ENCODE measurements at regions not wholly inside any gene's neighbourhood (a gene's known extent, or its start where the extent isn't known, plus 50 kb on each side); places are given as distances from the start of the nearest gene placed in this dataset.
"Not testable (repeated sequence)": the region's sequence is repeated elsewhere in the genome, so short reads cannot be mapped to it uniquely, and the experiment has no call there.

DNA sequence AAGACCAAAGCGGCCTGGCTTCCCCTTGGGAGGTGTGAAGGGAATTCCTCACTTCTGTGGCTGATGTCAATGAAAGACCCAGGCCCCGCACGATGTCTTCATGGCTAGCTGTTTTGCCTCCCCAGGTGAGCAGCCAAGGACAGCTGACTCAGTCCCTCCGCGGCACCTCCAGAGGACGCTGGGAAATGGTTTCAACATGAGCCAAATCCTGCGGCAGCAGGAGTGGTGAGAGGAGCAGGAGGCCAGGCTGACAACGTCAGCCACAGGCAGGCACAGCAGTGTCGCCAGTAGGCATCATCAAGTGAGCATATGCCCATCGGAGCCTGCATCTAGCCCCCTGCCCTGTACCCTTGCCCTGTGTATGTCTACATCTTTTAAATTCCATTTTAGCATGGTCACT lies 156.4 kb upstream of the RAB6C start:
- DNase-seq (ENCODE audit: low read depth): no peak

DNA sequence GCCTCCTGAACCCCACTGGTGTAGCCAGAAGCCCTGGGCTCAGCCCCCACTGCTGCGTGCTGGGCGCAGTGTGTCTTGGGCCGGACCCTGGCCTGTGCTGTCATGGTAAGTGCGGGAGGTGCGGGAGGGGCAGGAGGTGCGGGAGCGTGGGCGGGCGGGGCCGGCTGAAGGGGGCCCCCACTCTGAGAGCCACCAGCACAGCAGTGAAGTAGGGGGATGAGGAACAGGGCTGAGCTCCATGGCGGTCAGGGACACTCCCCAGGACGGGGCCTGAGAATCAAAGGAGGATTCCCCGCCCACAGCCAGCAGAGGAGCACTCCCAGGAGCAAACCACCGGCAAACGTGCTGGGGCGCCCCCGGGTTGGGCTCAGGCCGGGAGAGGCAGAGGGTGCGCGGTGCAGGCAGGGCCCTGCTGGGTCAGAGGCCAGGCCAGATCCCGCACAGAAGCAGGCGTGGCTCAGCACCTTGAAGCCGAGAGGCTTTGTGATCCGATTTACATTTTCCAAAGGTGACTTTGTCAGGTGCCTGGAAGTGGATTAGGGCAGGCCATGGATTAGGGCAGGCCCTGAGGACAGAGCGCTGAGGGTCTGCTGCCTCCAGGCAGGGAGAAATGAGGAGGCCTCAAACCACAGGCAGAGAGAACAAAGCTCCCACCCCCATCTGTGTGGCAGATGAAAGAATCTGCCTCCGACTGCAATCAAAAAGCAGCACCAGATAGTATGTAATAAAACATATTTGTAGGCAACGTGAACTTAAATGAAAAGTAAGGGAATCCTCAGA lies 152.0 kb upstream of the RAB6C start:
- no peak for DNase-seq (ENCODE audit: low read depth)

- DNase-seq (ENCODE audit: low read depth): no peak
These were observed 150.7 kb upstream of the RAB6C start for GRCh38 chr2:129828792-129829191.

DNA sequence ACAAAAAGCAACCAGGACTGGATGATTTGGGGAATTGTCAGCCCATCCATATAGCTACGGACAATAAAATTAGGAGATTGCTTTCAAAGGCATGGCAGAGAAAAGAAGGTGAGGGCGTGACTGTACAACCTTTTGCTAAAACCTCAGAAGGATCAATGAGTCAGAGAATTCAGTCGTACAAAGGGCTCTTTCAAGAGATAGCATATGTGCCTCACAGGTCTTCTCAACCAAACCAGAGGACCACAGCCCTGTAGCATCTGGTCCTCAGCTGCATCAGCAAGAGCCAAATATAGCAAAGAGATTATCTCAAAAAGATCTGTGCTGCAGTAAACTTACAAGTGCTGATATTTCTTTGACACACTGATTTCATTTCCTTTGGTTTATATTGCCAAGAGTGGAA lies 149.9 kb upstream of the RAB6C start:
- no peak for DNase-seq (ENCODE audit: low read depth)

- DNase-seq (ENCODE audit: low read depth): no peak
These were observed 148.4 kb upstream of the RAB6C start for GRCh38 chr2:129831018-129831417.

DNA sequence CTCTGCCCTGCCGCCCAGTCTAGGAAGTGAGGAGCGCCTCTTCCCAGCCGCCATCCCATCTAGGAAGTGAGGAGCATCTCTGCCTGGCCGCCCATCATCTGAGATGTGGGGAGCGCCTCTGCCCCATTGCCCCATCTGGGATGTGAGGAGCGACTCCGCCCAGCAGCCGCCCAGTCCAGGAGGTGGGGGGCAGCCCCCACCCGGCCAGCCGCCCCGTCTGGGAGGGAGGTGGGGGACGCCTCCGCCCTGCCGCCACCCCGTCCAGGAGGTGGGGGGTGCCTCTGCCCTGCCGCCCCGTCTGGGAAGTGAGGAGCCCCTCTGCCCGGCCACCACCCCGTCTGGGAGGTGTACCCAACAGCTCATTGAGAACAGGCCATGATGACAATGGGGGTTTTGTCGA lies 146.0 kb upstream of the RAB6C start:
- DNase-seq (ENCODE audit: low read depth): not testable (repeated sequence)

DNA sequence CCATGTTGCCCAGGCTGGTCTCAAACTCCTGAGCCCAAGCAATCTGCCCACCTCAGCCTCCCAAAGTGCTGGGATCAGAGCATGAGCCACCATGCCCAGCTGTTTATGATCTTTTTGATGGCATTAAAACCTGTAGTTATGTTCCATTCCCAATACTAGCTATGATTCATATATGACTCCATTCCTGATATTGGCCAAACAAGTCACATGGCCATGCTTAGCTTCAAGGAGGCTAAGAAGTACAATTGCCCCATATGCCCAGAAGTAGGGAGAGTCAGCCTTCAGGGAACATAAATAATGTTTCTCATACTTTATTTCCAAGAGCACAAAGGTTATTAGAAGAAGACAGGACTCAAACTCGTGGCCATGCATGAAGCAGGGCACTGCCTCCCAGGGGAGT lies 132.4 kb upstream of the RAB6C start:
- DNase-seq (ENCODE audit: low read depth): no peak

- DNase-seq (ENCODE audit: low read depth): peak; percentile 41
These were observed 129.8 kb upstream of the RAB6C start for GRCh38 chr2:129849559-129850160.

- DNase-seq (ENCODE audit: low read depth): no peak
These were observed 122.3 kb upstream of the RAB6C start for GRCh38 chr2:129857200-129857599.

- DNase-seq (ENCODE audit: low read depth): no peak
These were observed 120.3 kb upstream of the RAB6C start for GRCh38 chr2:129859175-129859574.

GRCh38 chr2:129860088-129860487 lies 119.4 kb upstream of the RAB6C start:
- DNase-seq (ENCODE audit: low read depth): no peak

GRCh38 chr2:129861666-129862288 lies 117.7 kb upstream of the RAB6C start:
- DNase-seq (ENCODE audit: low read depth): no peak

GRCh38 chr2:129862668-129863067 lies 116.8 kb upstream of the RAB6C start:
- DNase-seq (ENCODE audit: low read depth): no peak

DNA sequence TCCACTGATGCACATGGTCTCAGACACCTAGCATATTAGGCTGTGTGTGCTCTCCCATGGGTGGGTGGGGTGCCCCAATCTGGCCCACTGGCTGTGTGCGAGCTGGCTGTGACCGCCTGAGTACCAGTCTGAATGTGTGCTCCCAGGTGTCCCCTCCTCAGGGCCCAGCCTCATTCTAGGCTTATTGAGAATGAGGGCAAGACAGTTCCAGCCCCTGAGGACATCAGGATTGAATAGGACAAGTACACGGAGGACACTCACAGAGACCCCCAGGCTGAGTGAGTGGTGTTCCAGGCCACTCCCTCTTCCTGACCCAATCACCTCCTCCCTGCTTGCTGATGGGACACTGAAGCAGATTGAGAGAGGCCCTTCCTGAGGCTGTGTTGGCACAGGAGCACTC lies 116.1 kb upstream of the RAB6C start:
- no peak for DNase-seq (ENCODE audit: low read depth)

- DNase-seq (ENCODE audit: low read depth): no peak
These were observed 114.7 kb upstream of the RAB6C start for GRCh38 chr2:129864719-129865118.

- no peak for DNase-seq (ENCODE audit: low read depth)
These were observed 113.5 kb upstream of the RAB6C start for GRCh38 chr2:129865976-129866375.

- no peak for DNase-seq (ENCODE audit: low read depth)
These were observed 113.1 kb upstream of the RAB6C start for GRCh38 chr2:129866391-129866790.

DNA sequence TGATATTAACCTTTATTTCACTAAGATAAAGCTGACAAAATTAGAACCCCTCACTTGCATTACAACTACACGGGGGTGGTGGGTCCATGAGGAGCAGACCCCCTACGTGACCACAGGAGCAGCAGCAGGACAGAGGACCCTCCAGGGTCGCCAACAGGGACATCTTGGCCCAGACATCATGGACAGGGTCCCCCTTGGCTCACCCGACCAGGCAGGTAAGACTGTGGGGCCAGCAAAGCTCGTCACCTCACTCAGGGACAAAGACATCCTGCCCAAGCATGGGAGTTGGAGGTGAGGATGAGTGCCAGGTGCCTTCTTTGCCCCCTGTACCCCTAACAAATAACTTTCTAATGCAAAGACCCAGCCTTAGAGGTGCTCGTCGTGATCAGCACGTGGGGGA lies 111.3 kb upstream of the RAB6C start:
- DNase-seq (ENCODE audit: low read depth): no peak

DNA sequence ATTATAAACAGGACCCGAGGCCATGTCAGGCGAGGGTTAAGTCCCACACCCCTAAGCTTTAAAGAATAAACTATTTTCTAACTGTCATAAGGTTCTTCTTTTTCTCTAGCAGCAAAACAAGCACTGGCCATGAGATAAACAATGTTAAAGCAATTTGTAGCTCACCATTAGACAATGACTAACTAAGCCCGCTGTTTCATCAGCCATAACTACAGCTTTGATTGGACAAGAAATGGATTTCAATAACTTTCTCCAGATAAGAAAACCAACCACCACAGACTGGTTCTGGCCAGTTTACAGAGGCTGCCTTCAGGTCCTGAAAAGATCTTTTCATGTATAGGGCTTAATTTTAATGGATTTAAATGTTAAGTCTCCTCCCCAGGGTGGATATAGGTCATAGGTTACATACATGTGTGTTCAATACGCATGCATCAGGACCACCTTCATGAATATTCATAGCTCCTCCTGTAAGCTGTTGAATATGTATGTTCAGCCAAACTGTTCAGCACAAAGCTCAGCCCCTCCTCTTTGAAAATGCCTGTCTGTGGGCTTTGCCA lies 108.7 kb upstream of the RAB6C start:
- DNase-seq (ENCODE audit: low read depth): no peak

GRCh38 chr2:129872446-129872845 lies 107.0 kb upstream of the RAB6C start:
- no peak for DNase-seq (ENCODE audit: low read depth)

DNA sequence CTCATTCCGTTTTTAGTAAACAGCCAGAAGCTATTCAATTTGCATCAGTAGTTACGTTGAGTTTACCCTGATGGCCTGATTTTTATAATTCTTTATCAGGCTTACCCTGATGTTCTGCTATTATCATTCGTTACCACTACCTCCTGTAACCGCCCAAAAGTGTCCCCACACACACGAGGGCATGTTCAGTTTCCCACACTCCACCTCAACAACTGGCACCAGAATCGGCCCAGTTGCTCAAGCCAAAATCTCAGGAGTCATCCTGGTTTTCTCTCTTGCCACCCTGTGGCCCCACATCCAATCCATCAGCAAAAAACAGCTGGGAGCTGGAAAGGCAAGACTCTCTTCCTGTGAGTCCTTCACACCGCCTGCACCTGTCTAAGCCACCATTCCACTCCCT lies 102.9 kb upstream of the RAB6C start:
- no peak for DNase-seq (ENCODE audit: low read depth)

GRCh38 chr2:129877289-129877741 lies 102.2 kb upstream of the RAB6C start:
- DNase-seq (ENCODE audit: low read depth): peak; percentile 62

Data from GM04504 (cell line).